ENCODE measurements at regions not wholly inside any gene's neighbourhood (a gene's known extent, or its start where the extent isn't known, plus 50 kb on each side); places are given as distances from the start of the nearest gene placed in this dataset.
"Not testable (repeated sequence)": the region's sequence is repeated elsewhere in the genome, so short reads cannot be mapped to it uniquely, and the experiment has no call there.

- TF ChIP-seq POLR2AphosphoS5, POLR2A, TAF1, SPI1 (IDR thresholded peaks at IDR 0.05; ENCODE audit: low read depth, low read length): not testable (repeated sequence)
Observed at GRCh38 chr1:232313876-232314275, 316.1 kb downstream of the SIPA1L2 start.
